OCI-LY1 (cell line): ENCODE measurements at regions not wholly inside any gene's neighbourhood (a gene's known extent, or its start where the extent isn't known, plus 50 kb on each side); places are given as distances from the start of the nearest gene placed in this dataset.

Source experiments
- H2AFZ ChIP-seq: fragments of 200-600 bp; sonication (generic), shearing (Covaris generic); 2 replicates; pipeline ENCODE4 v1.6.0; 2014; ENCODE audit warnings: antibody characterized with exemption, mild to moderate bottlenecking, low read length
- H3F3A ChIP-seq: fragments of 200-600 bp; sonication (generic), shearing (Covaris generic); 2 replicates; pipeline ENCODE4 v1.6.0; 2014; ENCODE audit warnings: mild to moderate bottlenecking, antibody characterized with exemption, low read length, moderate library complexity; ENCODE audit not compliant: insufficient read depth
- H3K27ac ChIP-seq: fragments of 200-600 bp; sonication (generic); 2 replicates; pipeline ENCODE4 v1.5.1; 2014; ENCODE audit warnings: low read length, mixed run types, mild to moderate bottlenecking, low read depth; ENCODE audit not compliant: poor library complexity, severe bottlenecking
- H3K27me3 ChIP-seq: fragments of 200-600 bp; sonication (generic); 2 replicates; pipeline ENCODE4 v1.6.0; 2014; ENCODE audit warnings: antibody characterized with exemption, mild to moderate bottlenecking, low read length, moderate library complexity; ENCODE audit not compliant: insufficient read depth
- H3K36me3 ChIP-seq: fragments of 200-600 bp; sonication (generic); 2 replicates; pipeline ENCODE4 v1.6.1; 2014; ENCODE audit warnings: mild to moderate bottlenecking, antibody characterized with exemption, low read length, moderate library complexity, mixed read lengths; ENCODE audit not compliant: insufficient read depth
- H3K4me1 ChIP-seq: fragments of 200-600 bp; sonication (generic); 2 replicates; pipeline ENCODE4 v1.5.1; 2014; ENCODE audit warnings: mild to moderate bottlenecking, low read length, moderate library complexity; ENCODE audit not compliant: insufficient read depth, severe bottlenecking
- H3K4me2 ChIP-seq: fragments of 200-600 bp; sonication (generic), shearing (Covaris generic); 2 replicates; pipeline ENCODE4 v1.6.1; 2014; ENCODE audit warnings: low read length
- H3K4me3 ChIP-seq: fragments of 200-600 bp; sonication (generic); 2 replicates; pipeline ENCODE4 v1.5.1; 2014; ENCODE audit warnings: low read length, low read depth, mild to moderate bottlenecking, mixed read lengths; ENCODE audit not compliant: poor library complexity, severe bottlenecking
- H3K79me2 ChIP-seq: fragments of 200-600 bp; shearing (Covaris generic); 2 replicates; pipeline ENCODE4 v1.6.1; 2016; ENCODE audit warnings: mixed run types, low read length, mixed read lengths; ENCODE audit not compliant: insufficient read depth
- H3K9ac ChIP-seq: fragments of 200-600 bp; sonication (generic), shearing (Covaris generic); 2 replicates; pipeline ENCODE4 v1.6.1; 2014; ENCODE audit warnings: mild to moderate bottlenecking, low read length, mixed read lengths
- H3K9me2 ChIP-seq: fragments of 200-600 bp; sonication (generic), shearing (Covaris generic); 2 replicates; pipeline ENCODE4 v1.6.1; 2014; ENCODE audit warnings: low read depth, mild to moderate bottlenecking, low read length, mixed read lengths
- H3K9me3 ChIP-seq: fragments of 200-600 bp; shearing (Covaris generic); 2 replicates; pipeline ENCODE4 v1.6.1; 2014; ENCODE audit warnings: low read length, mixed read lengths
- H4K20me1 ChIP-seq: fragments of 200-600 bp; sonication (generic), shearing (Covaris generic); 2 replicates; pipeline ENCODE4 v1.6.0; 2016; ENCODE audit warnings: mild to moderate bottlenecking, low read length; ENCODE audit not compliant: insufficient read depth
- CTCF ChIP-seq: fragments of 200-600 bp; sonication (generic), shearing (Covaris generic); IDR thresholded peaks from 2 replicates; pipeline ENCODE4 v1.5.1; 2017; ENCODE audit warnings: mild to moderate bottlenecking, antibody characterized with exemption, low read length, moderate library complexity, mixed read lengths
- EZH2 ChIP-seq: fragments of 200-600 bp; sonication (generic), shearing (Covaris generic); IDR thresholded peaks from 2 replicates; pipeline ENCODE4 v1.8.0; 2017; ENCODE audit warnings: borderline replicate concordance, mixed run types, mild to moderate bottlenecking, antibody characterized with exemption, low read length, moderate library complexity, mixed read lengths

- H2AFZ ChIP-seq, result no peak overlapping the region
- no peak overlapping the region for H3K27ac ChIP-seq
- no peaks in the 10 kb centered on the region for H3K4me1 ChIP-seq
- H3K79me2 ChIP-seq, result no peaks in the 10 kb centered on the region
- no peaks in the 10 kb centered on the region for H3K36me3 ChIP-seq
- H3K27me3 ChIP-seq, result peaks cover 5% of the 10 kb centered on the region; the same call in 1 of the 2 replicates
- H3K4me2 ChIP-seq, result no peak overlapping the region
- H3F3A ChIP-seq, result no peaks in the 10 kb centered on the region
- TF ChIP-seq EZH2 (no peak), CTCF (no peak)
- H3K9me3 ChIP-seq, result no peaks in the 10 kb centered on the region
- H3K9ac ChIP-seq, result no peak overlapping the region
- no peaks in the 10 kb centered on the region for H3K9me2 ChIP-seq
- no peaks in the 10 kb centered on the region for H4K20me1 ChIP-seq
- no peak overlapping the region for H3K4me3 ChIP-seq
These were observed 68.5 kb downstream of the MRPL36 start for GRCh38 chr5:1731091-1731639.

DNA sequence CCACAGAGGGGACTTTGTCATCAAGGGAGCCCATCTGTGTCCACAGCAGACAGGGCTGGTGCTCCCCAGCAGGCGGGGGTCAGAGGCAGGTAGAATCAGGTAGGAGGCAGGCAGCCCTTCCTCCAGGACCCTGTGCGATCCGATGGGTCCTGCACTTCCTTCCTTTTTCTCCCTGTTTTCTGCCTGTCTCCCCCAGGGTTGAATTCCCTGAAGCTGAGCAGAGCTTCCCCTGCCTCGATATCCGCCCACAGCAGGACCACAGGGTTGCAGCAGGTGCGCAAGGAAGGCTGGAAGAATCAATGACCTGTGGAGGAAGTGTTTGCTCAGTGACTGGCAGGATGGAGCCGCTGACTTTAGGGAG, 69.2 kb downstream of the MRPL36 start:
- Histone ChIP-seq H3K36me3 (no peaks in the 10 kb centered on the region), H2AFZ (no peak overlapping the region), H3F3A (no peaks in the 10 kb centered on the region), H3K27ac (no peak overlapping the region), H3K27me3 (peaks cover 4% of the 10 kb centered on the region; the same call in 1 of the 2 replicates), H3K4me3 (no peak overlapping the region), H3K9me2 (no peaks in the 10 kb centered on the region), H3K9ac (no peak overlapping the region), H4K20me1 (no peaks in the 10 kb centered on the region), H3K4me2 (no peak overlapping the region), H3K9me3 (no peaks in the 10 kb centered on the region), H3K4me1 (no peaks in the 10 kb centered on the region), H3K79me2 (no peaks in the 10 kb centered on the region)
- TF ChIP-seq CTCF (no peak), EZH2 (no peak)

DNA sequence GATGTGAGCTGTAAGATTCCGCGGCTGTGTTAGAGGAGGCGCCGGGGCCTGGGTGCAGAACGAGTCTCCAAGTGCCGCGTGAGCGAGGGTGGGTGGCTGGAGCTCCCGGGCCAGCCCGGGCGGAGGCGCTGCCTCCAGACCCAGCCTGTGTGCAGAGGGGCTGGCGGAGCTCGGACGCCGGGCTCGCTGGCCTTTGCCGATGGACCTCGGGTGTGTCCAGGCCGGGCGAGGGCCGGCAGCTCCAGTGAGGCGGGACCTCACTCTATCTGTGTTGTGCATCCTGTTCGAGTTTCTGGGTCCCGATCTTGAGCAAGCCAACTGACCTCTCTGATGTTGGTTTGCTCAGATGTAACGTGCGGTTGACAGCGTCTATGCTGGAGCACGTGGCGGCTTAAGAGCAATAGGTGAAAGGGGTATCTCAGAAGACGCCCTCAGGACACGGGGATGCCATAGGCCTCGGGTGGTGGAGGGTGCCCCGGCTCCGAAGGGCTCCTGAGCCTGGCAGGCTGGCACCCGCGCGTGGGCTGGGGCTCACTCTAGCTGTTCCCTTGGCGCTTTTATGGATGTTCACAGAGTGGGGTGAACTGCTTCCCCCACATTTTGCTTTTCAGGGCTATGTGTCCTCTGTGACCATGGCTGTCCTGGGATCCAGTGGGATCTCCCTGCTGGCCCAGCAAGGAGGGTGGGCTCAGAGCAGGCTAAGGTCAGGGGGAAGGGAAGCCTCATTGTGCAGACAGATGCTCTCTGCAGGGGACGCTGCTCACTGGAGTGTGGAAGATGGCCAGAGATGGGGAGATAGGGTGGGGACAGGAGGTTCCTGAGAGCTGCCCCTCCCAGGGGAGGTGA, 69.8 kb downstream of the MRPL36 start:
- H3K4me3 ChIP-seq, result no peak overlapping the region
- H3F3A ChIP-seq, result no peaks in the 10 kb centered on the region
- H4K20me1 ChIP-seq, result no peaks in the 10 kb centered on the region
- H3K9me3 ChIP-seq, result no peaks in the 10 kb centered on the region
- no peaks in the 10 kb centered on the region for H3K36me3 ChIP-seq
- no peaks in the 10 kb centered on the region for H3K9me2 ChIP-seq
- no peaks in the 10 kb centered on the region for H3K4me1 ChIP-seq
- H2AFZ ChIP-seq, result no peak overlapping the region
- H3K9ac ChIP-seq, result no peak overlapping the region
- peaks cover 4% of the 10 kb centered on the region; the same call in 1 of the 2 replicates for H3K27me3 ChIP-seq
- TF ChIP-seq CTCF (no peak), EZH2 (no peak)
- no peak overlapping the region for H3K4me2 ChIP-seq
- H3K27ac ChIP-seq, result no peak overlapping the region
- H3K79me2 ChIP-seq, result no peaks in the 10 kb centered on the region
